HEK293 (cell line): ENCODE measurements at regions not wholly inside any gene's neighbourhood (a gene's known extent, or its start where the extent isn't known, plus 50 kb on each side); places are given as distances from the start of the nearest gene placed in this dataset.

Experiments
- BCL11A ChIP-seq: fragments of 450-650 bp; formaldehyde crosslinking; IDR thresholded peaks from 2 replicates; pipeline ENCODE4 v1.5.1; 2016; ENCODE audit warnings: low read depth, missing biosample characterization, missing genetic modification characterization
- CTCF ChIP-seq: fragments of 450-650 bp; formaldehyde crosslinking; IDR thresholded peaks from 2 replicates; pipeline ENCODE4 v1.5.1; 2016; ENCODE audit warnings: missing biosample characterization, missing genetic modification characterization
- ZBTB7A ChIP-seq: fragments of 450-650 bp; formaldehyde crosslinking; IDR thresholded peaks from 2 replicates; pipeline ENCODE4 v1.5.1; 2016; ENCODE audit warnings: low read depth, missing biosample characterization, missing genetic modification characterization

- TF ChIP-seq CTCF (tag by site-specific recombination) (no peak), BCL11A (tag by site-specific recombination) (no peak), ZBTB7A (no peak)
These were observed 87.1 kb upstream of the PAK5 start for GRCh38 chr20:9926007-9926406.
